SHP77 treated with DMSO at 0.1 percent for 48 hours (cell line): ENCODE measurements at regions not wholly inside any gene's neighbourhood (a gene's known extent, or its start where the extent isn't known, plus 50 kb on each side); places are given as distances from the start of the nearest gene placed in this dataset.
"Not testable (repeated sequence)": the region's sequence is repeated elsewhere in the genome, so short reads cannot be mapped to it uniquely, and the experiment has no call there.

Experiments used
- DNase-seq: peaks from one replicate; lab custom pipeline; 2025; lab: John Stamatoyannopoulos, UW

- no peak for DNase-seq
These were observed 250.9 kb downstream of the KIF20B start for GRCh38 chr10:89952325-89952724.

GRCh38 chr10:89952751-89953150 lies 251.4 kb downstream of the KIF20B start:
- DNase-seq: no peak

- no peak for DNase-seq
These were observed 252.7 kb downstream of the KIF20B start for GRCh38 chr10:89954061-89954460.

- no peak for DNase-seq
These were observed 253.6 kb downstream of the KIF20B start for GRCh38 chr10:89954787-89955566.

GRCh38 chr10:89959433-89960110 lies 258.2 kb downstream of the KIF20B start:
- no peak for DNase-seq

DNA sequence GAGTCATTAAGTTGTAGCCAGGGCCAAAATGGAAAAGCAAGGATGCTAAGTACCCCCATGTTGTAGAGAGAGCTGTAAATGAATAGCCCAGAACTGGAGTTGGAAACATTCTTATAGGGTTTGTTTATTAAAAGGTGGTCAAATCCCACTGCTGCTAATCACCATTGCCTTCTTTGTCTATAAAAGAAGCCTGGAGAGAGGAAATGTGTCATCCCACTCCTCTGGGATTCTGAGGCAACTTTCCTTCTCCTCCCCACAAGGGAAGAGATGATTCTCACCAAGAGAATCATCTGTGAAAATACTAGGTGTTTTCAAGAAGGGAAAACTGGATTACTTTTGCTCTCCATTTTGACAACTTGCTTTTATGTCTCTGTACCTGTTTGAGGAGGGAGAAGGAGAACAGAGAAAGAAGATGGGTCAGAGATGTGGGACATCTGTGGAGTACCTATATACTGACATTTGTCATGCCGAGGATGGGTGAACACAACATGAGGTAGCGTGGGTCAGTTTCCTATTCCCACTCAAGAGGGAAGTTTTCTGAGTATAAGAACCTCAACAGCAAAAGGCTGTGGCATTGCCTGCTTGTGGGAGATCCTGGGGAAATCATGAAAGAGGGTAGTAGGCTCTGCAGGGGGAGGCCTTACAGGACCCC lies 262.2 kb downstream of the KIF20B start:
- DNase-seq: no peak

- no peak for DNase-seq
These were observed 264.8 kb downstream of the KIF20B start for GRCh38 chr10:89966211-89966610.

DNA sequence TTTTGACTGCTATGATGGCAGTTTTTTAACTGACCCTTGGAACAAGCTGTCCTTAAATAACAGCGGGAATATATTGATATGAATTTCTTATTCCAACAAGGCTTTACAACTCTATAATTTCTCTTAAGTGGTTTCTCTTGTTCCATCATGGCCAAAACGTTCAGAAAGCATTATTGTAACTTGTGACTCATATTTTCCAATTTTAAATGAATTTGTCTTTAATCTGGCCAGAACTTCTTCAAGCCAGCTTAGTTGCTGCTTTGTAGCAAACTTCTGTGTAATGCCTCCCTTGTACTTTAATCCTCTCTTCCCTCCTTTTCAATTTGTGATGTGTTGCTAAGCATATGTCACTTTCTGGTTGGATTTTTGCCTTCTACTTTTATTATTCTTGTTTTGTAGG lies 271.9 kb downstream of the KIF20B start:
- no peak for DNase-seq

DNA sequence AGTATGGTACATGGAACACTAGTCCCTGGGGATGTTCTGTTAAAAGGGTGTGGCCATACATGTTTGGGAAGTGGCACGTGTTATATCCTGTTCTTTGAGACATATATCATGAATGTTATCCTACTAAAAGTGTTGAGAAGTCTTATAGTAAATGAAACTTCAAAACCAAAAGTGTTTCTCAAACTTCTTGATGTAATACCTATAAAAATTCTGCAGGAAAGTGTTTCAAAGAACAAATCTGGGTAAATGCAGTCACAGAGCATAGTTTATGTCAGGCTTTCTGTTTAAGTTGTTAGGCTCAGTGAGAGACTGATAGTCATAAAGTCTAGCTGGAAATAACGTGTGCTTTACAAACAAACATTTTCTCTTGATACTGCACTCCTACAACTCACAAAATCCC lies 273.7 kb downstream of the KIF20B start:
- no peak for DNase-seq

DNA sequence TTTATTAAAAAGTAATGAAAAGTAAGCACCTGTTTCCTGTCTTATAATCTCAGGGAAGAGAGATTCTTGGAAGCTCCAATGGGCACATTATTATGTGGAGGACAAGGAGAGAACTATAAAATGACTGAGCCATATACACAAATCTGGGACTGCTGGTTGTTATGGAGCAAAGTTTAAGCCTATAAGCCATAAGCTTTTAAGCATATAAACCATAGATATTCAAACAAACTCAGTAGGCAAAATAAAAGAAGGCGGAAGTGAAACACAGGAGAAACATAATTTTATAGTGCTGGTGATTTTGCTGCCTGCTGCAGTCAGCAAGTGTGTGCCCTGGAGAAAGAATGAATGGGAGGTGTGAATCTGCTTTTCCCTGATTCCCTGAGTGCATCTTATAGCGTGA lies 274.4 kb downstream of the KIF20B start:
- no peak for DNase-seq

DNA sequence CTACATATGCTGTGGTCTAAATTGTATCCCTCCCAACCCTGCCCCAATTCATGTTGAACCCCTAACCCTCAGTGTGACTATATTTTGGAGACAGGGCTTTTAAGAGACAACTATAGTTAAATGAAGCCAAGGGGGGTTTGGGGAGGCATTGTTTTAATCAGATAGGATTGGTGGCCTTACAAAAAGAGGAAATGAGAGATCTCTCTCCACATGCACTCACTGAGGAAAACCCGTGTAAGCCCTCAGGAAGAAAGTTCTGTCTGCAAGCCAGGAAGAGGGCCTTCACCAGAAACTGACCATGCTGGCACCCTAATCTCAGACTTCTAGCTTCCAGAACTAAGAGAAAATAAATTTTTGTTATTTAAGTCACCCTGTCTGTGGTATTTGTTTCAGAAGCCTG lies 276.7 kb downstream of the KIF20B start:
- no peak for DNase-seq

GRCh38 chr10:89979726-89980125 lies 278.3 kb downstream of the KIF20B start:
- DNase-seq: no peak

GRCh38 chr10:89980166-89980565 lies 278.8 kb downstream of the KIF20B start:
- DNase-seq: no peak

- DNase-seq: no peak
These were observed 280.5 kb downstream of the KIF20B start for GRCh38 chr10:89981891-89982290.

DNA sequence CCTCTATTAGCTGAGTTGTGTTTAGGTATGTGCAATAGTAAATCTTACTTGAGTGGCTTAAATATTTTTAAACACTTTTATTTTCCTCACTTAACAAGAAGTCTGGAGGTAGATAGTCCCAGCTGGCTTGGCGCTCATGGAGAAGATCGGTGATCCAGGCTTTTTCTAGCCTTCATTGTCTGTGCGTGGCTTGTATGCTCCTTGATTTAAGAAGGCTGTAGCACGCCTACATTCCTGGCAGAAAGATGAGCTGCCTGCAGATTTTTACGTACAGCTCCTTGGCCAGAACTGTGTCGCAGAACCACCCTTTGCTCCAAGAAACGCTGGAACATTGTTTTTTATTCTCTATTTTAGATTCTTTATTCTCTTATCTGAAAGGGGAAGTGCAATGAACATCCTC lies 284.1 kb downstream of the KIF20B start:
- no peak for DNase-seq

- DNase-seq: not testable (repeated sequence)
These were observed 287.0 kb downstream of the KIF20B start for GRCh38 chr10:89988361-89988760.

DNA sequence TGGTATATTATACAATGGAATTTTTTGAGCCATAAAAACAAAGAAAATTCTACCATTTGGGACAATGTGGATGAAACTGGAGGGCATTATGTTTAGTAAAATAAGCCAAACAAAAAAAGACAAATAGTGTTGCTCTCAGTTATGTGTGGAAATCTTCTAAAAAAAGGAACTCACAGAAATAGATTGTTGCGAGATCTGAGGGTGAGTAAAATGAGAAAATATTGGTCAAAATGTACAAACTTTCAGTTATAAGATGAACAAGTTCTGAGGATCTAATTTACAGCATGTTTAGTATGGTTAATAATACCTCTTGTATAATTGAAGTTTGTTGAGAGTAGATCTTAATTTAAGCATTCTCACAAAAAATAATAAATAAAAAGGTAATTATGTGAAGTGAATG lies 291.2 kb downstream of the KIF20B start:
- DNase-seq: no peak

GRCh38 chr10:90007226-90007625 lies 305.8 kb downstream of the KIF20B start:
- no peak for DNase-seq

- DNase-seq: not testable (repeated sequence)
These were observed 309.9 kb downstream of the KIF20B start for GRCh38 chr10:90011281-90011680.

DNA sequence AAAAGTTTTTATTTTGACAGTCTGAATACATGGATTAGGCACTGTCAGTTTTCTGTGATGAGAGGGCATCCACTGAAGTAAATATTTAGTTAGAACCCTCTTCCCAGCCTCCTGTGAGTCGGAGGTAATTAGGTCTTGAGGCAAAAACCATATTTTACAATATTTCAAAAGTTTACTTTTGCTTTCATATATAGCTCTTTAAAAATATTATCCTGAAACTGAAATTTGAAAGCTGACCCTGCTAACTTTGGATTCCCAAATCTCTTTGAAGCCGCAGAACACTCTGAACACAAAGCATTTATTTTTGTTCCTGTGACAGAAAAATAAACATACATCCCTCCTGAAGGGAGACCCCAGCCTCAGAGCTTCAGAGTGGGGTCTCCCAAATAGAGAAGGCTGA lies 317.4 kb downstream of the KIF20B start:
- DNase-seq: no peak

DNA sequence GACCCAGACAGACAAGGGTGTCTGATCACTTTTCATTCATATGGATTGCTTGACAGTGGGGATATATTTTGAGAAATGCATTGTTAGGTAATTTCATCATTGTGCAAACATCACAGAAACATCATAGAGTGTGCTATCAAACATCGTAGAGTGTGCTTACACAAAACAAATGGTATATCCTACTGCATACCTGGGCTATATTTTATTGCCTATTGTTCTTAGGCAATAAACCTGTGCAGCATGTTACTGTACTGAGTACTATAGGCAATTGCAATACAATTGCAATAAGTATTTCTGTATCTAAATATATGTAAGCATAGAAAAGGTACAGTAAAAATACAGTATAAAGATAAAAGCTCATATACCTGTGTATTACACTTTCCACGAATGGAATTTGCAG lies 319.1 kb downstream of the KIF20B start:
- no peak for DNase-seq

- DNase-seq: no peak
These were observed 322.6 kb downstream of the KIF20B start for GRCh38 chr10:90023950-90024349.

DNA sequence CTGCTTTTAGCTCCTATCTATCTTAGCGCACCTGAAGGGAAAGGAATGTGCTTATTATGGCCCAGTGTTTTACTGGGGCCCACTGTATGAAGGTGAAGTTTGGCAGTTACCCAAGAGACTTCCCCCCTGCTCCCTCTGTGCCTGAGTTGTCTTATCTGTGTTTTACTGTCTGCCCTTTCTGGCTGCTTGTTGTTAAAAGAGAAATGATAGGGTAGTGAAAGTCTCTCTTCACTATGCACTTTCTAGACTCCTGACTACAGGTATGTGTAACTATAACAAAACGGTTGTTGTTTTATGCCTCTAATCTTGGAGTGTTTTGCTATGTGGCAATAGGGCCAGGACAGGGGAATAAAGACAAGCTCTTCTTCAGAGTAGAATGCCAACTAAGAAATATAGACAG lies 326.9 kb downstream of the KIF20B start:
- no peak for DNase-seq
